Tibial nerve (tissue), 4 donors: ENCODE measurements at regions not wholly inside any gene's neighbourhood (a gene's known extent, or its start where the extent isn't known, plus 50 kb on each side); places are given as distances from the start of the nearest gene placed in this dataset.
"Not testable (repeated sequence)": the region's sequence is repeated elsewhere in the genome, so short reads cannot be mapped to it uniquely, and the experiment has no call there.

ENCODE experiments used
- CTCF ChIP-seq, 5 experiments: fragments of 200-600 bp in 3 of 5; fragments of 450-650 bp in 2 of 5; sonication (generic) in 3 of 5; IDR thresholded peaks; one replicate each; pipeline ENCODE4 v1.5.1; 2016 to 2019; ENCODE audit warnings: antibody characterized with exemption in 5 of 5, mild to moderate bottlenecking in 3 of 5, moderate library complexity in 2 of 5
- EP300 ChIP-seq, 2 donors: sonication (generic); formaldehyde crosslinking; IDR thresholded peaks; one replicate each; pipeline ENCODE4 v1.6.1; 2017; ENCODE audit warnings: antibody characterized with exemption in 2 of 2, mild to moderate bottlenecking in 1 of 2

GRCh38 chrX:136934652-136935051, 54.1 kb upstream of the RBMX start:
- TF ChIP-seq CTCF, EP300 (IDR thresholded peaks at IDR 0.05): not testable (repeated sequence)
